Parathyroid adenoma (tissue), 2 donors: ENCODE measurements at regions not wholly inside any gene's neighbourhood (a gene's known extent, or its start where the extent isn't known, plus 50 kb on each side); places are given as distances from the start of the nearest gene placed in this dataset.

Experiments
- H2AFZ ChIP-seq: fragments of 300-600 bp; sonication (generic); one replicate; pipeline ENCODE4 v1.7.0; 2017; ENCODE audit warnings: antibody characterized with exemption, mild to moderate bottlenecking
- H3K27ac ChIP-seq: fragments of 300-600 bp; sonication (generic); one replicate; pipeline ENCODE4 v1.7.0; 2017
- H3K27me3 ChIP-seq: fragments of 300-600 bp; sonication (generic); one replicate; pipeline ENCODE4 v1.7.0; 2017; ENCODE audit warnings: low read length; ENCODE audit not compliant: control insufficient read depth, insufficient read depth
- H3K36me3 ChIP-seq: fragments of 300-600 bp; sonication (generic); one replicate; pipeline ENCODE4 v1.7.0; 2017; ENCODE audit warnings: low read length; ENCODE audit not compliant: control insufficient read depth, insufficient read depth
- H3K4me1 ChIP-seq: fragments of 300-600 bp; sonication (generic); one replicate; pipeline ENCODE4 v1.7.0; 2017; ENCODE audit warnings: control low read depth
- H3K4me2 ChIP-seq: fragments of 300-600 bp; sonication (generic); one replicate; pipeline ENCODE4 v1.7.0; 2017; ENCODE audit warnings: low read length
- H3K4me3 ChIP-seq: fragments of 300-600 bp; sonication (generic); one replicate; pipeline ENCODE4 v1.7.0; 2017; ENCODE audit warnings: low read depth, low read length
- H3K79me2 ChIP-seq: fragments of 300-600 bp; sonication (generic); one replicate; pipeline ENCODE4 v1.7.0; 2017; ENCODE audit warnings: control low read depth
- H3K9ac ChIP-seq: fragments of 300-600 bp; sonication (generic); one replicate; pipeline ENCODE4 v1.7.0; 2017; ENCODE audit warnings: mild to moderate bottlenecking
- H3K9me3 ChIP-seq: fragments of 300-600 bp; sonication (generic); one replicate; pipeline ENCODE4 v1.7.0; 2017; ENCODE audit warnings: low read length; ENCODE audit not compliant: control insufficient read depth
- TF ChIP-seq, protein P1 (sequence below): fragments of 300-600 bp; sonication (generic); IDR thresholded peaks from one replicate; pipeline ENCODE4 v1.7.0; 2017; ENCODE audit warnings: antibody characterized with exemption, mild to moderate bottlenecking
- donor health status: primary hyperparathyroidism.

DNA sequence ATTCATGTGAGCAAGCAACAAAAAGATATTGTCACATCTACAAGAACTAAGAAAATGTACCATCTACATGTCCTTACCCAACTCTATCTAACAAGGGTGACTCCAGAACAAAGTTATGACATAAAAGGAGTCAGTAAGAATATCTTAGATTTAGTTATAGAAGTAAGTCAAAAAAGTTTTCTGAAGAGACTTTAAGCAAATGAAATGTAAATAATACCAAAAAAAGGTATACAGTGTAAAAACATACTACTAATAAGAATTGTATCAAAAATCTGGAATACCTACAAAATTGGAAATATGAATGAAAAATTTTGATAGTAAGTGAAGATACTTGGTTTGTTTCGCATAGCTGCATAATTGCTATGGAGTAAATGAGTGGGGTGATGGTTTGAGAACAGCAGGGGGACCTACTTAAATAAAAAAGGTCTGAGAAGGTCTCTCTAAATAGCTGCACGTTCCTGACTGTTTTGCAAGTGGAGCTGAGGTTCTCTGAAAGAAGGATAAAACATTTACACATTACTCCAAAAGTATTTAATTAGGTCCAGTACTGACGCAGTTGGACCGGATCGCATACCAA is 51.0 kb upstream of the ENPP6 start:
- no peak overlapping the region for H3K4me2 ChIP-seq
- peak overlapping the region; percentile 29 for H3K27ac ChIP-seq
- TF ChIP-seq, protein P1, sequence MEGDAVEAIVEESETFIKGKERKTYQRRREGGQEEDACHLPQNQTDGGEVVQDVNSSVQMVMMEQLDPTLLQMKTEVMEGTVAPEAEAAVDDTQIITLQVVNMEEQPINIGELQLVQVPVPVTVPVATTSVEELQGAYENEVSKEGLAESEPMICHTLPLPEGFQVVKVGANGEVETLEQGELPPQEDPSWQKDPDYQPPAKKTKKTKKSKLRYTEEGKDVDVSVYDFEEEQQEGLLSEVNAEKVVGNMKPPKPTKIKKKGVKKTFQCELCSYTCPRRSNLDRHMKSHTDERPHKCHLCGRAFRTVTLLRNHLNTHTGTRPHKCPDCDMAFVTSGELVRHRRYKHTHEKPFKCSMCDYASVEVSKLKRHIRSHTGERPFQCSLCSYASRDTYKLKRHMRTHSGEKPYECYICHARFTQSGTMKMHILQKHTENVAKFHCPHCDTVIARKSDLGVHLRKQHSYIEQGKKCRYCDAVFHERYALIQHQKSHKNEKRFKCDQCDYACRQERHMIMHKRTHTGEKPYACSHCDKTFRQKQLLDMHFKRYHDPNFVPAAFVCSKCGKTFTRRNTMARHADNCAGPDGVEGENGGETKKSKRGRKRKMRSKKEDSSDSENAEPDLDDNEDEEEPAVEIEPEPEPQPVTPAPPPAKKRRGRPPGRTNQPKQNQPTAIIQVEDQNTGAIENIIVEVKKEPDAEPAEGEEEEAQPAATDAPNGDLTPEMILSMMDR: no peak
- H3K36me3 ChIP-seq: no peaks in the 10 kb centered on the region
- no peaks in the 10 kb centered on the region for H3K79me2 ChIP-seq
- H3K4me3 ChIP-seq: no peak overlapping the region
- no peaks in the 10 kb centered on the region for H3K9me3 ChIP-seq
- H3K4me1 ChIP-seq: peaks cover 24% of the 10 kb centered on the region
- H3K27me3 ChIP-seq: no peaks in the 10 kb centered on the region
- no peak overlapping the region for H3K9ac ChIP-seq
- H2AFZ ChIP-seq: no peak overlapping the region

DNA sequence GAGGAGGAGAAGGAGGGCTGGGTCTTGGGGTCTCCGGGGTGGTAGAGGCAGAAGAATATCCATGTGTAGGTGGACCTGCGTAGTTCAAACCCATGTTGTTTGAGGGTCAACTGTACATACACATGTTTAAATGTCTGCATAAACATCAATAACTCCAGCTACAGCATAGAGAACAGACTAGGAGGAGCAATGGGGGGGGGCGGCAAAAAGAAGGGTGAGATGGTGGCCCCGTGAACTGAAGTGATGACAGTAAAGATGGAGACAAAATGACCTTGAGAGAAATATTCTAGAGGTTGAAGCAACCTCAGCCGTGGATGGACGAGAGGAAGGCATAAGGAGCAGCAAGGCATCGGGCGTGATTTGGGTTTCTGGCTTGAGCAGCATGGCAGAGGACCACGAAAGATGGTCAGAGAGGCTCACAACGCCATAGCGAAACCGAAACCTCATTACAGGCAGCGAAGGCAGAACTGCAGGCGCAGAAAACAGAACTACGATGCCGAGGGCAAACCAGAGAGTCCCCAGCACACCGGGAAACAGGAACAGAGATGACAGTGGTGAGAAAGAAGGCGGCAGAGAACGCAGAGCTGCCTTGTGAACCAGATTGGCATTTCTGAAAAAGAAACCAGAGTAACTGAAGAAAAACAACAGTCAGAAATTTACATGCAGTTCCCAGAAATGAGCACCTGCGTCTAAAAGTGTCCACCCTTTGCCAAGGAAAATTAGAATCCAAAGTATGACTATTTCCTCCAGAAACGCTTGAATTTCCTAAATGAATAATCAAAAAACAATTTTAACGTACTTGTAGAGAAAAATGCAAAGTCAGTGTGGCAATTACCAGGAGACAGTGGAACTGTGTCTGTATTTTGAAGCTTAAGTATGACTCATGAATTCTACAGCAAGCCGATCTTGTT is 50.3 kb upstream of the ENPP6 start:
- Histone ChIP-seq H3K9ac (no peak overlapping the region), H3K36me3 (no peaks in the 10 kb centered on the region), H2AFZ (no peak overlapping the region), H3K9me3 (no peaks in the 10 kb centered on the region), H3K4me1 (peaks cover 16% of the 10 kb centered on the region), H3K4me3 (peak overlapping the region; percentile 6), H3K27me3 (no peaks in the 10 kb centered on the region), H3K27ac (peak overlapping the region; percentile 29), H3K79me2 (no peaks in the 10 kb centered on the region), H3K4me2 (peak overlapping the region; percentile 15)
- TF ChIP-seq, protein P1: no peak
